HepG2 (cell line): ENCODE measurements at regions not wholly inside any gene's neighbourhood (a gene's known extent, or its start where the extent isn't known, plus 50 kb on each side); places are given as distances from the start of the nearest gene placed in this dataset.

Source experiments
- ATAC-seq: fragments of 200-7000 bp; cut with Tn5 transposase; 3 replicates; pipeline ENCODE4 v1.9.1; 2020; ENCODE audit warnings: mild to moderate bottlenecking, moderate library complexity
- BruUV-seq: library from RNA; stranded (reverse); fragments of 400-500 nt; replicated peaks from 2 replicates; lab custom pipeline; 2021; lab: Mats Ljungman, UMichigan
- CTCF ChIA-PET: fragments of 300-600 bp; formaldehyde crosslinking; extraction: SDS; loops from one replicate; lab custom pipeline; 2021; ENCODE audit warnings: low total read pairs, inconsistent platforms, low intra/inter-chr PET ratio; lab: Yijun Ruan, JAX
- POLR2A ChIA-PET: fragments of 350-600 bp; sonication (Branson Sonifier 250); formaldehyde crosslinking; loops from one replicate; lab custom pipeline; 2020; ENCODE audit warnings: antibody characterized with exemption, inconsistent platforms; lab: Yijun Ruan, JAX
- DNase-seq: peaks from one replicate; pipeline ENCODE4 v3.0.0-alpha.2; 2015; ENCODE audit warnings: low spot score
- FAIRE-seq: peaks from 3 replicates; lab custom pipeline; 2011; peaks lifted over from hg19 to GRCh38; lab: Jason Lieb, UNC
- H2AFZ ChIP-seq: one replicate; pipeline ENCODE4 v1.6.1; 2011; ENCODE audit warnings: low read length, inconsistent platforms
- H3K27ac ChIP-seq: fragments of 300-600 bp; 3 replicates; pipeline ENCODE4 v1.8.0; 2011; ENCODE audit warnings: mixed run types, mild to moderate bottlenecking, mixed read lengths, low read length, inconsistent platforms; ENCODE audit not compliant: insufficient read depth; ENCODE audit errors: extremely low read length
- H3K27me3 ChIP-seq, 2 experiments: fragments of 200-600 bp in 1 of 2; 2 replicates in 1 of 2; 3 replicates in 1 of 2; pipeline versions ENCODE4 v1.6.0 to v1.8.0; 2011; ENCODE audit warnings: low read length in 2 of 2, mild to moderate bottlenecking in 2 of 2, moderate library complexity in 2 of 2, inconsistent platforms in 1 of 2; ENCODE audit not compliant: insufficient read depth in 2 of 2, control insufficient read depth in 1 of 2
- H3K36me3 ChIP-seq, 2 experiments: fragments of 200-600 bp in 1 of 2; replicated peaks in 1 of 2; 2 replicates in 1 of 2; 3 replicates in 1 of 2; pipeline versions ENCODE4 v1.5.1 to v1.8.0; 2011; ENCODE audit warnings: low read length in 2 of 2, inconsistent platforms in 1 of 2; ENCODE audit not compliant: insufficient read depth in 2 of 2, control insufficient read depth in 1 of 2
- H3K4me1 ChIP-seq: 2 replicates; pipeline ENCODE4 v1.5.1; 2012; ENCODE audit warnings: low read length, inconsistent platforms; ENCODE audit not compliant: insufficient read depth
- H3K4me2 ChIP-seq: 2 replicates; pipeline ENCODE4 v1.6.0; 2011; ENCODE audit warnings: low read depth, low read length, inconsistent platforms
- H3K4me3 ChIP-seq, 3 experiments: fragments of 200-600 bp in 1 of 3; sonication (generic), shearing (Covaris generic) in 1 of 3; replicated peaks in 1 of 3; 2 replicates each; pipeline ENCODE4 v1.5.1; 2011 to 2016; ENCODE audit warnings: low read length in 3 of 3, inconsistent platforms in 2 of 3, low read depth in 2 of 3, mild to moderate bottlenecking in 2 of 3, control low read depth in 1 of 3, mixed read lengths in 1 of 3; ENCODE audit not compliant: insufficient read depth in 1 of 3
- H3K79me2 ChIP-seq: one replicate; pipeline ENCODE4 v1.6.1; 2011; ENCODE audit warnings: low read length, inconsistent platforms; ENCODE audit not compliant: insufficient read depth
- H3K9ac ChIP-seq: 2 replicates; pipeline ENCODE4 v1.6.0; 2011; ENCODE audit warnings: mild to moderate bottlenecking, low read depth, low read length, inconsistent platforms; ENCODE audit not compliant: insufficient read depth
- H3K9me3 ChIP-seq: 2 replicates; pipeline ENCODE4 v1.5.1; 2012; ENCODE audit warnings: mild to moderate bottlenecking, low read length
- H4K20me1 ChIP-seq: 2 replicates; pipeline ENCODE4 v1.6.0; 2011; ENCODE audit warnings: inconsistent platforms, mild to moderate bottlenecking, low read length, moderate library complexity; ENCODE audit not compliant: insufficient read depth
- CAMTA2 ChIP-seq: sonication (generic); formaldehyde crosslinking; IDR thresholded peaks from 2 replicates; pipeline ENCODE4 v1.4.0; 2020; ENCODE audit warnings: mild to moderate bottlenecking, missing genetic modification reagents, borderline replicate concordance
- EP300 ChIP-seq, 3 experiments: sonication (generic) in 1 of 3; formaldehyde crosslinking in 1 of 3; IDR thresholded peaks; 2 replicates each; pipeline versions ENCODE4 v1.5.1 to v1.6.1; 2011 to 2020; ENCODE audit warnings: low read depth in 2 of 3, low read length in 2 of 3, borderline replicate concordance in 1 of 3, improper control_type of control experiment in 1 of 3, mild to moderate bottlenecking in 1 of 3, missing genetic modification reagents in 1 of 3, moderate library complexity in 1 of 3
- GLI4 ChIP-seq: sonication (generic); formaldehyde crosslinking; IDR thresholded peaks from 2 replicates; pipeline ENCODE4 v1.5.1; 2020; ENCODE audit warnings: missing genetic modification reagents, mild to moderate bottlenecking, moderate library complexity, borderline replicate concordance
- NFE2 ChIP-seq: sonication (generic); formaldehyde crosslinking; IDR thresholded peaks from 2 replicates; pipeline ENCODE4 v1.4.0; 2020; ENCODE audit warnings: missing genetic modification reagents
- SRSF4 ChIP-seq: fragments of 200-400 bp; formaldehyde crosslinking; IDR thresholded peaks from one replicate; pipeline ENCODE4 v1.6.1; 2018; ENCODE audit warnings: mild to moderate bottlenecking, low read depth, low read length, moderate library complexity; ENCODE audit not compliant: poor library complexity, severe bottlenecking
- TGIF2 ChIP-seq: IDR thresholded peaks from 2 replicates; pipeline ENCODE4 v1.6.1; 2016; ENCODE audit warnings: control low read depth, missing compliant biosample characterization
- UBTF ChIP-seq: sonication (generic); formaldehyde crosslinking; IDR thresholded peaks from 2 replicates; pipeline ENCODE4 v1.4.0; 2020; ENCODE audit warnings: mild to moderate bottlenecking, missing genetic modification reagents
- ZNF263 ChIP-seq: sonication (generic); formaldehyde crosslinking; IDR thresholded peaks from 2 replicates; pipeline ENCODE4 v1.4.0; 2020; ENCODE audit warnings: missing genetic modification reagents
- ZNF362 ChIP-seq: sonication (generic); formaldehyde crosslinking; IDR thresholded peaks from 2 replicates; pipeline ENCODE4 v1.4.0; 2020; ENCODE audit warnings: missing genetic modification reagents, mild to moderate bottlenecking, borderline replicate concordance
- ZNF607 ChIP-seq: sonication (generic); formaldehyde crosslinking; IDR thresholded peaks from 2 replicates; pipeline ENCODE4 v1.5.1; 2020; ENCODE audit warnings: missing genetic modification reagents, mild to moderate bottlenecking, borderline replicate concordance
- WGBS: methylation state at CpG from one replicate; pipeline ENCODE4 v1.1.6; 2017; ENCODE audit warnings: low lambda C conversion rate; 5-methylcytosine and 5-hydroxymethylcytosine counted together
- in situ Hi-C: cut with HindIII; loops from 2 replicates; pipeline ENCODE4 v1.10.0; 2017; ENCODE audit warnings: low pct_unique_long_range_greater_than_20kb; ENCODE audit not compliant: extremely low pct_ligation_motif_present
- intact Hi-C: fragments of 100-400 bp; cut with micrococcal nuclease; formaldehyde crosslinking; loops from one replicate; pipeline ENCODE4 v1.10.0; 2022; ENCODE audit not compliant: unreplicated experiment
- TF ChIP-seq, protein P1 (sequence below): sonication (generic); formaldehyde crosslinking; IDR thresholded peaks from 2 replicates; pipeline ENCODE4 v1.8.1; 2022; ENCODE audit warnings: low read depth, mild to moderate bottlenecking, missing genetic modification reagents

- ChIA-PET CTCF (no interaction called here), POLR2A (no interaction called here)
- no peak for FAIRE-seq
- Histone ChIP-seq H2AFZ (no peak overlapping the region), H3K27ac (no peak overlapping the region), H3K4me3 (no peak overlapping the region), H3K36me3 (no peaks in the 10 kb centered on the region), H3K4me2 (no peak overlapping the region), H3K27me3 (no peaks in the 10 kb centered on the region), H3K4me1 (no peaks in the 10 kb centered on the region), H3K79me2 (no peaks in the 10 kb centered on the region), H4K20me1 (no peaks in the 10 kb centered on the region), H3K9me3 (no peaks in the 10 kb centered on the region), H3K9ac (no peak overlapping the region)
- in situ Hi-C loops, result no loop called here
- BruUV-seq, result no TSS peak
- DNase-seq, result no peak
- WGBS, result 30% methylated on average over 2 of the region's 2 CpGs
- no peak for ATAC-seq
- TF ChIP-seq ZNF607 (CRISPR knock-in tag) (no peak), UBTF (CRISPR knock-in tag) (no peak)
- intact Hi-C loops, result no loop called here
These were observed 407.9 kb downstream of the PLA2G4A start for GRCh38 chr1:187236676-187237075.

- Histone ChIP-seq H3K4me1 (no peaks in the 10 kb centered on the region), H3K27ac (no peak overlapping the region), H3K27me3 (no peaks in the 10 kb centered on the region), H3K9ac (no peak overlapping the region), H3K9me3 (no peaks in the 10 kb centered on the region), H4K20me1 (no peaks in the 10 kb centered on the region), H2AFZ (no peak overlapping the region), H3K4me3 (no peak overlapping the region), H3K4me2 (no peak overlapping the region), H3K36me3 (no peaks in the 10 kb centered on the region), H3K79me2 (no peaks in the 10 kb centered on the region)
- under 1% methylated on average over 3 of the region's 3 CpGs for WGBS
- CTCF ChIA-PET, result no interaction called here
- no peak for ATAC-seq
- POLR2A ChIA-PET, result no interaction called here
- intact Hi-C loops, result no loop called here
- DNase-seq, result no peak
- BruUV-seq, result no TSS peak
- in situ Hi-C loops, result no loop called here
- no peak for FAIRE-seq
- no peak for TF ChIP-seq TGIF2 (CRISPR knock-in tag)
- TF ChIP-seq EP300 (IDR thresholded peaks at IDR 0.05; ENCODE audit: low read depth in 2 of 2, low read length in 2 of 2), result no peak
- TF ChIP-seq EP300 (CRISPR knock-in tag; IDR thresholded peaks at IDR 0.05; ENCODE audit: borderline replicate concordance), result no peak
- TF ChIP-seq SRSF4, result no peak
- no peak for TF ChIP-seq ZNF263 (CRISPR knock-in tag)
- no peak for TF ChIP-seq ZNF362
- TF ChIP-seq, protein P1, sequence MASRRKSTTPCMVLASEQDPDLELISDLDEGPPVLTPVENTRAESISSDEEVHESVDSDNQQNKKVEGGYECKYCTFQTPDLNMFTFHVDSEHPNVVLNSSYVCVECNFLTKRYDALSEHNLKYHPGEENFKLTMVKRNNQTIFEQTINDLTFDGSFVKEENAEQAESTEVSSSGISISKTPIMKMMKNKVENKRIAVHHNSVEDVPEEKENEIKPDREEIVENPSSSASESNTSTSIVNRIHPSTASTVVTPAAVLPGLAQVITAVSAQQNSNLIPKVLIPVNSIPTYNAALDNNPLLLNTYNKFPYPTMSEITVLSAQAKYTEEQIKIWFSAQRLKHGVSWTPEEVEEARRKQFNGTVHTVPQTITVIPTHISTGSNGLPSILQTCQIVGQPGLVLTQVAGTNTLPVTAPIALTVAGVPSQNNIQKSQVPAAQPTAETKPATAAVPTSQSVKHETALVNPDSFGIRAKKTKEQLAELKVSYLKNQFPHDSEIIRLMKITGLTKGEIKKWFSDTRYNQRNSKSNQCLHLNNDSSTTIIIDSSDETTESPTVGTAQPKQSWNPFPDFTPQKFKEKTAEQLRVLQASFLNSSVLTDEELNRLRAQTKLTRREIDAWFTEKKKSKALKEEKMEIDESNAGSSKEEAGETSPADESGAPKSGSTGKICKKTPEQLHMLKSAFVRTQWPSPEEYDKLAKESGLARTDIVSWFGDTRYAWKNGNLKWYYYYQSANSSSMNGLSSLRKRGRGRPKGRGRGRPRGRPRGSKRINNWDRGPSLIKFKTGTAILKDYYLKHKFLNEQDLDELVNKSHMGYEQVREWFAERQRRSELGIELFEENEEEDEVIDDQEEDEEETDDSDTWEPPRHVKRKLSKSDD, result no peak
- no peak for TF ChIP-seq CAMTA2
- TF ChIP-seq NFE2 (CRISPR knock-in tag), result no peak
- TF ChIP-seq GLI4, result no peak
These were observed 408.8 kb downstream of the PLA2G4A start for GRCh38 chr1:187237542-187237941.
